ENCODE measurements at regions not wholly inside any gene's neighbourhood (a gene's known extent, or its start where the extent isn't known, plus 50 kb on each side); places are given as distances from the start of the nearest gene placed in this dataset.
A peak's percentile ranks its signal among the peaks of the same experiment; 100 is the strongest.
"Not testable (repeated sequence)": the region's sequence is repeated elsewhere in the genome, so short reads cannot be mapped to it uniquely, and the experiment has no call there.

GRCh38 chr14:53398616-53399015 is 245.5 kb upstream of the DDHD1 start:
- H3K36me3 ChIP-seq (replicated peaks in 1 of 2; ENCODE audit: control insufficient read depth in 1 of 2, insufficient read depth in 2 of 2, low read length in 1 of 2): no peaks in the 10 kb centered on the region
- H4K20me1 ChIP-seq (ENCODE audit: insufficient read depth): no peaks in the 10 kb centered on the region
- H3K4me3 ChIP-seq (ENCODE audit: low read depth in 2 of 2, low read length in 1 of 2): no peak overlapping the region
- TF ChIP-seq MXI1 (IDR thresholded peaks at IDR 0.05; ENCODE audit: low read depth, low read length) (no peak), EP300 (IDR thresholded peaks at IDR 0.05; ENCODE audit: borderline replicate concordance in 1 of 2, low read depth in 1 of 2, low read length in 1 of 2) (no peak), JUND (IDR thresholded peaks at IDR 0.05) (no peak), NRF1 (IDR thresholded peaks at IDR 0.05; ENCODE audit: low read depth, low read length) (no peak), GATA2 (CRISPR knock-in tag; IDR thresholded peaks at IDR 0.05) (no peak), MAX (IDR thresholded peaks at IDR 0.05; ENCODE audit: low read depth) (no peak)
- H3K9me2 ChIP-seq: no peaks in the 10 kb centered on the region
- no peak for DNase-seq
- 10% methylated on average over 2 of the region's 2 CpGs for WGBS (ENCODE audit: low lambda C conversion rate)
- CTCF ChIA-PET: interaction anchor here (0.7 kb wide), 1 partner anchor 10 kb away, joined by 3 read pairs; no protein-coding TSS in a partner anchor
- H3K79me2 ChIP-seq (ENCODE audit: insufficient read depth): no peaks in the 10 kb centered on the region
- no peaks in the 10 kb centered on the region for H3F3A ChIP-seq (replicated peaks; ENCODE audit: insufficient read depth)
- H3K9me3 ChIP-seq: peaks cover 8% of the 10 kb centered on the region; the same call in 1 of the 2 replicates
- no peak overlapping the region for H3K9ac ChIP-seq
- H3K27ac ChIP-seq (ENCODE audit: low read depth in 2 of 2, low read length in 1 of 2): no peak overlapping the region
- H2AFZ ChIP-seq (ENCODE audit: low read depth): no peak overlapping the region
- peaks cover 7% of the 10 kb centered on the region; the same call in 1 of the 2 replicates for H3K27me3 ChIP-seq (ENCODE audit: insufficient read depth)
- no peak overlapping the region; the same call in 1 of the 2 replicates for H3K4me2 ChIP-seq
- POLR2A ChIA-PET: no interaction called here
- H3K4me1 ChIP-seq (ENCODE audit: control insufficient read depth in 1 of 2, insufficient read depth in 2 of 2, low read depth in 1 of 2, low read length in 1 of 2): no peaks in the 10 kb centered on the region

- H3K27ac ChIP-seq (ENCODE audit: low read depth in 2 of 2, low read length in 1 of 2); H3K4me3 ChIP-seq (ENCODE audit: low read depth in 2 of 2, low read length in 1 of 2); CTCF ChIA-PET; H3K9me3 ChIP-seq; H2AFZ ChIP-seq (ENCODE audit: low read depth); H3K4me1 ChIP-seq (ENCODE audit: control insufficient read depth in 1 of 2, insufficient read depth in 2 of 2, low read depth in 1 of 2, low read length in 1 of 2); H3K4me2 ChIP-seq; H3K9ac ChIP-seq; H3K36me3 ChIP-seq (replicated peaks in 1 of 2; ENCODE audit: control insufficient read depth in 1 of 2, insufficient read depth in 2 of 2, low read length in 1 of 2); H3K27me3 ChIP-seq (ENCODE audit: insufficient read depth); H4K20me1 ChIP-seq (ENCODE audit: insufficient read depth); H3K9me2 ChIP-seq; DNase-seq; POLR2A ChIA-PET; H3K79me2 ChIP-seq (ENCODE audit: insufficient read depth): not testable (repeated sequence)
- WGBS (ENCODE audit: low lambda C conversion rate): 5% methylated on average over 4 of the region's 4 CpGs
- peaks cover 16% of the 10 kb centered on the region for H3F3A ChIP-seq (replicated peaks; ENCODE audit: insufficient read depth)
These were observed 242.1 kb upstream of the DDHD1 start for GRCh38 chr14:53395267-53395666.

- 5% methylated on average over 4 of the region's 4 CpGs for whole genome bisulfite sequencing (ENCODE audit: low lambda C conversion rate)
- DNase-seq: no peak
- H3K36me3 ChIP-seq (replicated peaks in 1 of 2; ENCODE audit: control insufficient read depth in 1 of 2, insufficient read depth in 2 of 2, low read length in 1 of 2): no peaks in the 10 kb centered on the region
- H3K4me2 ChIP-seq: no peak overlapping the region
- H3K9me3 ChIP-seq: peaks cover 8% of the 10 kb centered on the region; the same call in 1 of the 2 replicates
- peaks cover 16% of the 10 kb centered on the region for H3F3A ChIP-seq (replicated peaks; ENCODE audit: insufficient read depth)
- no peaks in the 10 kb centered on the region for H3K27me3 ChIP-seq (ENCODE audit: insufficient read depth)
- H3K4me1 ChIP-seq (ENCODE audit: control insufficient read depth in 1 of 2, insufficient read depth in 2 of 2, low read depth in 1 of 2, low read length in 1 of 2): no peaks in the 10 kb centered on the region
- peak overlapping the region in 1 of 2 experiments; percentile 41; a peak in 1 of 4 replicates for H3K27ac ChIP-seq (ENCODE audit: low read depth in 2 of 2, low read length in 1 of 2)
- POLR2A ChIA-PET: no interaction called here
- TF ChIP-seq MAX (IDR thresholded peaks at IDR 0.05; ENCODE audit: low read depth): no peak
- TF ChIP-seq NRF1 (IDR thresholded peaks at IDR 0.05; ENCODE audit: low read depth, low read length): no peak
- TF ChIP-seq RFX5 (IDR thresholded peaks at IDR 0.05; ENCODE audit: low read length): no peak
- no peak for TF ChIP-seq YY1 (IDR thresholded peaks at IDR 0.05; ENCODE audit: low read depth)
- peak; percentile 7; the same call in 1 of the 2 replicates for TF ChIP-seq FOSL2 (IDR thresholded peaks at IDR 0.05; ENCODE audit: borderline replicate concordance, low read depth)
- TF ChIP-seq USF2 (IDR thresholded peaks at IDR 0.05; ENCODE audit: borderline replicate concordance, low read depth, low read length): no peak
- H3K79me2 ChIP-seq (ENCODE audit: insufficient read depth): no peaks in the 10 kb centered on the region
- peak overlapping the region; percentile 67; the same call in 1 of the 2 replicates for H2AFZ ChIP-seq (ENCODE audit: low read depth)
- H3K9ac ChIP-seq: no peak overlapping the region
- H3K4me3 ChIP-seq (ENCODE audit: low read depth in 2 of 2, low read length in 1 of 2): no peak overlapping the region
- CTCF ChIA-PET: no interaction called here
- no peaks in the 10 kb centered on the region for H4K20me1 ChIP-seq (ENCODE audit: insufficient read depth)
- H3K9me2 ChIP-seq: no peaks in the 10 kb centered on the region
These were observed 238.6 kb upstream of the DDHD1 start for GRCh38 chr14:53391631-53392285.
